CD4-positive, alpha-beta T cell treated with Interferon gamma for 1 hour (primary cell): ENCODE measurements at regions not wholly inside any gene's neighbourhood (a gene's known extent, or its start where the extent isn't known, plus 50 kb on each side); places are given as distances from the start of the nearest gene placed in this dataset.

ENCODE experiments used
- DNase-seq: peaks from one replicate; pipeline ENCODE4 v3.0.0-alpha.2; 2020

GRCh38 chr5:145237843-145238242, 597.3 kb downstream of the PRELID2 start:
- no peak for DNase-seq

- no peak for DNase-seq
These were observed 598.2 kb downstream of the PRELID2 start for GRCh38 chr5:145236983-145237382.

GRCh38 chr5:145236127-145236526, 599.0 kb downstream of the PRELID2 start:
- no peak for DNase-seq

GRCh38 chr5:145233461-145233860, 601.7 kb downstream of the PRELID2 start:
- no peak for DNase-seq

GRCh38 chr5:145230781-145231180, 604.4 kb downstream of the PRELID2 start:
- no peak for DNase-seq

- no peak for DNase-seq
These were observed 606.6 kb downstream of the PRELID2 start for GRCh38 chr5:145228564-145228963.

GRCh38 chr5:145227881-145228280, 607.3 kb downstream of the PRELID2 start:
- DNase-seq, result no peak

GRCh38 chr5:145226726-145227125, 608.4 kb downstream of the PRELID2 start:
- DNase-seq, result no peak

GRCh38 chr5:145225529-145225928, 609.6 kb downstream of the PRELID2 start:
- no peak for DNase-seq

- DNase-seq, result no peak
These were observed 611.6 kb downstream of the PRELID2 start for GRCh38 chr5:145223582-145223981.

- DNase-seq, result no peak
These were observed 612.5 kb downstream of the PRELID2 start for GRCh38 chr5:145222622-145223021.

GRCh38 chr5:145221416-145221815, 613.7 kb downstream of the PRELID2 start:
- DNase-seq, result no peak

- no peak for DNase-seq
These were observed 614.7 kb downstream of the PRELID2 start for GRCh38 chr5:145220481-145220880.

GRCh38 chr5:145218982-145219381, 616.2 kb downstream of the PRELID2 start:
- no peak for DNase-seq

- no peak for DNase-seq
These were observed 617.1 kb downstream of the PRELID2 start for GRCh38 chr5:145218019-145218418.

GRCh38 chr5:145210020-145210419, 625.1 kb downstream of the PRELID2 start:
- DNase-seq, result no peak

- no peak for DNase-seq
These were observed 629.6 kb downstream of the PRELID2 start for GRCh38 chr5:145205546-145205945.

GRCh38 chr5:145204743-145205142, 630.4 kb downstream of the PRELID2 start:
- DNase-seq, result no peak

GRCh38 chr5:145203193-145203592, 631.9 kb downstream of the PRELID2 start:
- DNase-seq, result no peak

GRCh38 chr5:145198525-145199260, 636.4 kb downstream of the PRELID2 start:
- DNase-seq, result no peak

GRCh38 chr5:145189746-145190145, 645.4 kb downstream of the PRELID2 start:
- no peak for DNase-seq

GRCh38 chr5:145180371-145180770, 654.8 kb downstream of the PRELID2 start:
- DNase-seq, result no peak

GRCh38 chr5:145178641-145179523, 656.3 kb downstream of the PRELID2 start:
- DNase-seq, result no peak

GRCh38 chr5:145176041-145176440, 659.1 kb downstream of the PRELID2 start:
- no peak for DNase-seq
